ENCODE measurements at regions not wholly inside any gene's neighbourhood (a gene's known extent, or its start where the extent isn't known, plus 50 kb on each side); places are given as distances from the start of the nearest gene placed in this dataset.

GRCh38 chrX:63922221-63922620 lies 137.2 kb upstream of the ARHGEF9 start:
- TF ChIP-seq, protein P1, sequence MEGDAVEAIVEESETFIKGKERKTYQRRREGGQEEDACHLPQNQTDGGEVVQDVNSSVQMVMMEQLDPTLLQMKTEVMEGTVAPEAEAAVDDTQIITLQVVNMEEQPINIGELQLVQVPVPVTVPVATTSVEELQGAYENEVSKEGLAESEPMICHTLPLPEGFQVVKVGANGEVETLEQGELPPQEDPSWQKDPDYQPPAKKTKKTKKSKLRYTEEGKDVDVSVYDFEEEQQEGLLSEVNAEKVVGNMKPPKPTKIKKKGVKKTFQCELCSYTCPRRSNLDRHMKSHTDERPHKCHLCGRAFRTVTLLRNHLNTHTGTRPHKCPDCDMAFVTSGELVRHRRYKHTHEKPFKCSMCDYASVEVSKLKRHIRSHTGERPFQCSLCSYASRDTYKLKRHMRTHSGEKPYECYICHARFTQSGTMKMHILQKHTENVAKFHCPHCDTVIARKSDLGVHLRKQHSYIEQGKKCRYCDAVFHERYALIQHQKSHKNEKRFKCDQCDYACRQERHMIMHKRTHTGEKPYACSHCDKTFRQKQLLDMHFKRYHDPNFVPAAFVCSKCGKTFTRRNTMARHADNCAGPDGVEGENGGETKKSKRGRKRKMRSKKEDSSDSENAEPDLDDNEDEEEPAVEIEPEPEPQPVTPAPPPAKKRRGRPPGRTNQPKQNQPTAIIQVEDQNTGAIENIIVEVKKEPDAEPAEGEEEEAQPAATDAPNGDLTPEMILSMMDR (optimal IDR thresholded peaks at IDR 0.05 in 1 of 3, IDR thresholded peaks at IDR 0.05 in 1 of 3, conservative IDR thresholded peaks at IDR 0.05 in 1 of 3; ENCODE audit: extremely low read depth in 1 of 3, insufficient read depth in 2 of 3, low read length in 3 of 3), result no peak
- no peak for TF ChIP-seq EZH2 (IDR thresholded peaks at IDR 0.05; ENCODE audit: low read length)

All from keratinocyte (primary cell).